Ishikawa (cell line): ENCODE measurements at regions not wholly inside any gene's neighbourhood (a gene's known extent, or its start where the extent isn't known, plus 50 kb on each side); places are given as distances from the start of the nearest gene placed in this dataset.

Experiments used
- CREB1 ChIP-seq: IDR thresholded peaks from 2 replicates; pipeline ENCODE4 v1.6.1; 2012; ENCODE audit warnings: low read depth
- EGR1 ChIP-seq: IDR thresholded peaks from 2 replicates; pipeline ENCODE4 v1.6.1; 2012
- EP300 ChIP-seq: IDR thresholded peaks from 2 replicates; pipeline ENCODE4 v1.6.1; 2012; ENCODE audit warnings: borderline replicate concordance
- FOXM1 ChIP-seq: IDR thresholded peaks from 2 replicates; pipeline ENCODE4 v1.6.1; 2012; ENCODE audit warnings: low read depth, borderline replicate concordance
- RAD21 ChIP-seq: IDR thresholded peaks from 2 replicates; pipeline ENCODE4 v1.6.1; 2012; ENCODE audit warnings: low read depth
- TAF1 ChIP-seq: IDR thresholded peaks from 2 replicates; pipeline ENCODE4 v1.6.1; 2012; ENCODE audit warnings: low read depth, mild to moderate bottlenecking
- TEAD4 ChIP-seq: IDR thresholded peaks from 2 replicates; pipeline ENCODE4 v1.6.1; 2012
- TF ChIP-seq, protein P1 (sequence below): IDR thresholded peaks from 2 replicates; pipeline ENCODE4 v1.6.1; 2012
- TF ChIP-seq, protein P2 (sequence below): IDR thresholded peaks from 2 replicates; pipeline ENCODE4 v1.6.1; 2012
- TF ChIP-seq, protein P3 (sequence below): IDR thresholded peaks from 2 replicates; pipeline ENCODE4 v1.6.1; 2012; ENCODE audit warnings: low read depth, mild to moderate bottlenecking

DNA sequence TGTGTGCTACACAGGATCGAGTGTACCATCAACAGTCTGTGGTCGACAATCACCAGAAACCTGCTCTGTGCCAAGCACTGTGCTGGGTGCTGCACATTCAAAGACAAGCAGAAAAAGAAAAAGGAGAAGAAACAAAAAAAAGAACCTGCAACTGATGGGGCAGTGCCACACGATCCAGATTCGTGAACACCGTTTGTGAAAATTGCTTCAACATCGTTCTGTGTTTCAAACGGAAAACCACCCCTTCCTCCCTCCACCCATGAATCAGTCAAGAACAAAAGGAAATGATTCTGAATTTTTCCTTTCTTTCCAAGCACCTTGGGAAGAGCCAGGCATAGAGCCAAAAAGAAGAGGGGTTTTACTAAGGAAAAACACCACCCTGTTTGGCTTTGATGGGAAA is 129.2 kb upstream of the ARID1B start:
- TF ChIP-seq FOXM1 = no peak
- no peak for TF ChIP-seq CREB1
- no peak for TF ChIP-seq RAD21
- no peak for TF ChIP-seq TAF1
- TF ChIP-seq EGR1 = no peak
- TF ChIP-seq, protein P1, sequence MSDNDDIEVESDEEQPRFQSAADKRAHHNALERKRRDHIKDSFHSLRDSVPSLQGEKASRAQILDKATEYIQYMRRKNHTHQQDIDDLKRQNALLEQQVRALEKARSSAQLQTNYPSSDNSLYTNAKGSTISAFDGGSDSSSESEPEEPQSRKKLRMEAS = no peak
- no peak for TF ChIP-seq EP300
- no peak for TF ChIP-seq TEAD4
- TF ChIP-seq, protein P2, sequence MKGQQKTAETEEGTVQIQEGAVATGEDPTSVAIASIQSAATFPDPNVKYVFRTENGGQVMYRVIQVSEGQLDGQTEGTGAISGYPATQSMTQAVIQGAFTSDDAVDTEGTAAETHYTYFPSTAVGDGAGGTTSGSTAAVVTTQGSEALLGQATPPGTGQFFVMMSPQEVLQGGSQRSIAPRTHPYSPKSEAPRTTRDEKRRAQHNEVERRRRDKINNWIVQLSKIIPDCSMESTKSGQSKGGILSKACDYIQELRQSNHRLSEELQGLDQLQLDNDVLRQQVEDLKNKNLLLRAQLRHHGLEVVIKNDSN = no peak
- TF ChIP-seq, protein P3, sequence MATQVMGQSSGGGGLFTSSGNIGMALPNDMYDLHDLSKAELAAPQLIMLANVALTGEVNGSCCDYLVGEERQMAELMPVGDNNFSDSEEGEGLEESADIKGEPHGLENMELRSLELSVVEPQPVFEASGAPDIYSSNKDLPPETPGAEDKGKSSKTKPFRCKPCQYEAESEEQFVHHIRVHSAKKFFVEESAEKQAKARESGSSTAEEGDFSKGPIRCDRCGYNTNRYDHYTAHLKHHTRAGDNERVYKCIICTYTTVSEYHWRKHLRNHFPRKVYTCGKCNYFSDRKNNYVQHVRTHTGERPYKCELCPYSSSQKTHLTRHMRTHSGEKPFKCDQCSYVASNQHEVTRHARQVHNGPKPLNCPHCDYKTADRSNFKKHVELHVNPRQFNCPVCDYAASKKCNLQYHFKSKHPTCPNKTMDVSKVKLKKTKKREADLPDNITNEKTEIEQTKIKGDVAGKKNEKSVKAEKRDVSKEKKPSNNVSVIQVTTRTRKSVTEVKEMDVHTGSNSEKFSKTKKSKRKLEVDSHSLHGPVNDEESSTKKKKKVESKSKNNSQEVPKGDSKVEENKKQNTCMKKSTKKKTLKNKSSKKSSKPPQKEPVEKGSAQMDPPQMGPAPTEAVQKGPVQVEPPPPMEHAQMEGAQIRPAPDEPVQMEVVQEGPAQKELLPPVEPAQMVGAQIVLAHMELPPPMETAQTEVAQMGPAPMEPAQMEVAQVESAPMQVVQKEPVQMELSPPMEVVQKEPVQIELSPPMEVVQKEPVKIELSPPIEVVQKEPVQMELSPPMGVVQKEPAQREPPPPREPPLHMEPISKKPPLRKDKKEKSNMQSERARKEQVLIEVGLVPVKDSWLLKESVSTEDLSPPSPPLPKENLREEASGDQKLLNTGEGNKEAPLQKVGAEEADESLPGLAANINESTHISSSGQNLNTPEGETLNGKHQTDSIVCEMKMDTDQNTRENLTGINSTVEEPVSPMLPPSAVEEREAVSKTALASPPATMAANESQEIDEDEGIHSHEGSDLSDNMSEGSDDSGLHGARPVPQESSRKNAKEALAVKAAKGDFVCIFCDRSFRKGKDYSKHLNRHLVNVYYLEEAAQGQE = no peak
